Right cardiac atrium (tissue), 5 donors: ENCODE measurements at regions not wholly inside any gene's neighbourhood (a gene's known extent, or its start where the extent isn't known, plus 50 kb on each side); places are given as distances from the start of the nearest gene placed in this dataset.
A peak's percentile ranks its signal among the peaks of the same experiment; 100 is the strongest.

Source experiments
- ATAC-seq, 2 donors: fragments of 200-7000 bp; cut with Tn5 transposase; one replicate each; pipeline versions ENCODE4 v1.8.0 to v1.9.1; 2020; ENCODE audit warnings: moderate library complexity in 2 of 2, mild to moderate bottlenecking in 1 of 2
- DNase-seq, 3 donors: peaks; one replicate each; pipeline ENCODE4 v3.0.0-alpha.2; 2020
- H3K27ac ChIP-seq: one replicate; pipeline ENCODE4 v1.5.1; 2013; ENCODE audit warnings: mild to moderate bottlenecking, low read length, control low read depth, moderate library complexity
- H3K27me3 ChIP-seq: one replicate; pipeline ENCODE4 v1.6.1; 2013; ENCODE audit not compliant: control insufficient read depth, insufficient read depth
- H3K4me1 ChIP-seq: one replicate; pipeline ENCODE4 v1.6.1; 2013; ENCODE audit warnings: low read length; ENCODE audit not compliant: control insufficient read depth, insufficient read depth
- H3K4me3 ChIP-seq: one replicate; pipeline ENCODE4 v1.5.1; 2013; ENCODE audit warnings: low read length, control low read depth
- H3K9me3 ChIP-seq: one replicate; pipeline ENCODE4 v1.6.1; 2013; ENCODE audit warnings: low read length; ENCODE audit not compliant: control insufficient read depth
- WGBS: extraction: QIAGEN DNeasy Blood & Tissue Kit; methylation state at CpG from one replicate; pipeline ENCODE4 v1.1.7; 2013; 5-methylcytosine and 5-hydroxymethylcytosine counted together
- intact Hi-C, 4 donors: fragments of 100-400 bp; cut with DNase I; formaldehyde crosslinking; loops; one replicate each; pipeline versions ENCODE4 v1.11.0 to v1.14.0; 2022 to 2023
- donor health status: healthy with polysubstance abuse.
- donor health status: DM: no; HTN: yes; CAD: no.
- donor health status: DM: no; HTN: no; CAD: no.
- donor health status: DM: no; HTN: yes; CAD: no; lungs with severe emphysema.
- donor health status: DM: yes; HTN: yes; CAD: no.

DNA sequence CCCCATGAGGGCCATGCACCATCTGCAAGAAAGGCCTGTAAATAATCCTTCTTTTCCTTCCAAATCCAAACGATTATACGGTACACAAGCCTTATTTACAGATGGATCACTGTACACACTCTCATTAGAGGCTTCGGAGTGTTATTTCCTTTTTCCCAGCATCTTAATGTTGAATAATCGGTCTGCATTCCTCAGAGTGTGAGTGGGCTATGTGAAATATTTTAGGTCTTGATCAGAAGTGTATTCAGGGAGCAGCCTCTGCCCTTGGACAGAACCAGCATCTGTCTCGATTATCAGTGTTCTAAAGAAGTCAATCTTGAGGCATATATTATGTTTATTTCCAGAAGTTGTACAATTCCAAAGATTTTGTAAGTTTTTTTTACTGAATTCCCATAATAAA, 340.6 kb downstream of the SEC23A start:
- H3K4me1 ChIP-seq: no peaks in the 10 kb centered on the region
- 68% methylated on average over 5 of the region's 5 CpGs for WGBS
- no peak for ATAC-seq
- DNase-seq: no peak
- no peak overlapping the region for H3K27ac ChIP-seq
- H3K27me3 ChIP-seq: no peaks in the 10 kb centered on the region
- H3K4me3 ChIP-seq: no peak overlapping the region
- intact Hi-C loops: no loop called here
- no peaks in the 10 kb centered on the region for H3K9me3 ChIP-seq

DNA sequence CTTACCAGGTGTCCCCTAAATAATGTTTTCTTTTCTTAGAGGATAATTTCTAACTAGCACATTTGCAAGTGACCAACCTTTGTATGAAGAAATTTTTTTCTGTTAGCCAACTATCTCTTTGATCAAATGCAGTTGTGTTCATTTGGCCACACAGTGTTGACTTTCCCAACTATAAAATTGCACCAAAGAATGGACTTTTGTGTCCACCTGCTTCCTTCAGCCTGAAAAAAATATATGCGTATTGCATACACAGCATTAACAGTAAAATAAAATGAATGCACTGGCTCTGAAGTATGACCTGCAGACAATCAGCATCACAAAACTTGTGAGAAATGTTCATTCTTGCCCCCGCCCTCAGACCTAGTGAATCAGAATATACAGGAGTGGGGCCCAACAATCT, 342.0 kb downstream of the SEC23A start:
- no peak overlapping the region for H3K27ac ChIP-seq
- intact Hi-C loops: no loop called here
- ATAC-seq (no peak), DNase-seq (no peak)
- no peaks in the 10 kb centered on the region for H3K27me3 ChIP-seq
- no peaks in the 10 kb centered on the region for H3K4me1 ChIP-seq
- WGBS: 90% methylated on average over 2 of the region's 2 CpGs
- no peaks in the 10 kb centered on the region for H3K9me3 ChIP-seq
- H3K4me3 ChIP-seq: no peak overlapping the region

DNA sequence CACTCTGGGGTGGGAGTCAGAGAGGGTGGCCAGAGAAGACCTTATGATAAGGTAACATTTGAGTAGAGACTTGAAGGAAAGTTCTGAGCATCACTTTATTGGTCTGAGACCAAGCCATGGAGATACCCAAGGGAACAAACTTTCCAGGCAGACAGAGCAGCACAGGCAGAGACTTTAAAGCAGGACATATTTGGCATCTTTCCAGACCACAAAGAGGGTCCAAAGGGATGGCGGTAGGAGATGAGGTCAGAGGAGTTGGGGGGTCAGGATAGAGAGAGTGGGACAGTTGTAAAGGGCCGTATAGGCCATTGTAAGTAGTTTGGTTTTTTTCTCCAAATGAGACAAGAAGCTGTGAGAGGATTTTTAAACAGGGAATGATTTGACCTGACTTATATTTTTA, 344.4 kb downstream of the SEC23A start:
- H3K4me1 ChIP-seq: no peaks in the 10 kb centered on the region
- ATAC-seq (no peak), DNase-seq (no peak)
- no peak overlapping the region for H3K4me3 ChIP-seq
- no peak overlapping the region for H3K27ac ChIP-seq
- H3K27me3 ChIP-seq: no peaks in the 10 kb centered on the region
- intact Hi-C loops: no loop called here
- WGBS: 45% methylated on average over 2 of the region's 2 CpGs
- H3K9me3 ChIP-seq: no peaks in the 10 kb centered on the region

DNA sequence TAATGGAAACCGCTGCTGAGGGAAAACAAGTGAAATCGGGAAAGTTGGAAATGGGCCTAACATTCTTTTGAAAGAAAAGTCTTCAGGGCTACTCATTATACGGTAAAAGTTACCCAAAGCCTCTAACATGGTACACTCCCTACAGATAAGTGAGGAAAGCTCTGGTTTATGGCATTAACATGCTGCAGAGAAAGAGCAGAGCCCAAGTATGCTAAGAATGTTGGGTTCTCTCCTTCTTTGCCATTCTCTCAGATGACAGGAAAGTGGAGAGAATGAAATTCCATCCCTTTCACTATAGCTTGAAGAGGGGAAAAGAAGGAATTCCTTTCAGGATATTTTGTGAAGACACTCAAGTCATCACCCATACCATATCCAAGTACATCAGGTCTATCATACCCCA, 348.0 kb downstream of the SEC23A start:
- Histone ChIP-seq H3K9me3 (no peaks in the 10 kb centered on the region), H3K4me1 (no peaks in the 10 kb centered on the region), H3K27me3 (no peaks in the 10 kb centered on the region), H3K27ac (no peak overlapping the region), H3K4me3 (no peak overlapping the region)
- no peak for ATAC-seq
- no peak for DNase-seq
- 36% methylated on average over 3 of the region's 3 CpGs for WGBS
- intact Hi-C loops: no loop called here

DNA sequence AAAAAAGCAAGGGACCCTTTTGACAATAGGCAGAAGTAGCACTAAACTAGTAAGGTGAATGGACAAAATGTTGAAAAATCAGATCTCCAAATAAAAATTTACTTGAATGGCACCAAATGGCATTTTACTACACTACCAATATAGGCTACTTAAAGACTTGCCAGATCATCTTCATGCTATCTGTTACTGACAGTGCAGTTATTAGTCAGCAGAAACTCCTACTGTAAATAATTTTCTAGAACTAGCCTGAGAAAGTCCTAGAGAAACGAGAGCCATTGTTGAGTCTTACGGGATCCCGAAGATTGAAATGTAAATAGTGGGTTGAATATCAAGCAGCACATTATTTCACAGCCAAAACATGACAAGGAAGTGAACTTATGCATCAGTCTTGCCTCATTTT, 350.3 kb downstream of the SEC23A start:
- H3K27ac ChIP-seq: no peak overlapping the region
- no peaks in the 10 kb centered on the region for H3K9me3 ChIP-seq
- DNase-seq: no peak
- intact Hi-C loops: no loop called here
- ATAC-seq: no peak
- no peaks in the 10 kb centered on the region for H3K4me1 ChIP-seq
- H3K4me3 ChIP-seq: no peak overlapping the region
- no peaks in the 10 kb centered on the region for H3K27me3 ChIP-seq
- 89% methylated on average over 3 of the region's 3 CpGs for WGBS

DNA sequence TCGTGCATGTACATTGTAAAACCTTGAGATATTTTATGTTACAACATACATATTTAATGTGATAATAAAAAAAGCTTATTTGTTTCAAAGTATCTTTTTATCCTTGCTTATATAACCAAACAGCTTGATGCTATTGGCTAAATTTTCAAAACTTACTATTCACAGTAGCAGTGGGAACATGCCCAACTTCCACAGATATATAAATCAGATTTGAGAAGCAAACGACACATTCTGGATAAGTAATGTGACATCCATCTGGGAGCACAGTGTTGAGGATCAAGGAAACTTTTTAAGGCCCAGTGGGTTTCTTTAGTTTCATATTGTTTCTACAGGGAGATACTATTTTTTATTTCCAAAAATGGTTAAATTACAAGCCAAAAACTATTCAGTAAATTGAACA, 350.7 kb downstream of the SEC23A start:
- intact Hi-C loops: no loop called here
- no peak for DNase-seq
- 76% methylated on average over 2 of the region's 2 CpGs for WGBS
- ATAC-seq: no peak
- Histone ChIP-seq H3K4me1 (no peaks in the 10 kb centered on the region), H3K27ac (no peak overlapping the region), H3K4me3 (no peak overlapping the region), H3K27me3 (no peaks in the 10 kb centered on the region), H3K9me3 (no peaks in the 10 kb centered on the region)

DNA sequence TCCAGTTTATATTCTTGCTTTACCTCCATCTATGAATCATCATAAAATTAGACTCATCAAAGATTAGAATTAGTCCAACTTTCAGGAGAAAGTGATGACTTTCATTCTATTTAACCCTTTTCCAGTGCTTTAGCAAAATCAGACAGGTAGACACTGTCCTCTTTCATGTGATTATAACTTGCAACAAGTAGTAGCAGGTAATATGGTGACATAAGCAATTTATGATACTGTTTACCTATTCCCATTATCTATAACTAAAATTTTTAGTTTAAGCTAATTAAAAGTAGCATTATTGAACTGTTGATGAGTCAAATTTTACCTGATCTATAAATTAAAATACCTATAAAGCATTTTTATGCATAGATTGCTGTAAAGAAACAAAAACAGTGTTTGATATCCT, 351.6 kb downstream of the SEC23A start:
- H3K27ac ChIP-seq: no peak overlapping the region
- DNase-seq (no peak), ATAC-seq (no peak)
- H3K4me3 ChIP-seq: no peak overlapping the region
- intact Hi-C loops: no loop called here
- no peaks in the 10 kb centered on the region for H3K27me3 ChIP-seq
- no peaks in the 10 kb centered on the region for H3K4me1 ChIP-seq
- no peaks in the 10 kb centered on the region for H3K9me3 ChIP-seq

DNA sequence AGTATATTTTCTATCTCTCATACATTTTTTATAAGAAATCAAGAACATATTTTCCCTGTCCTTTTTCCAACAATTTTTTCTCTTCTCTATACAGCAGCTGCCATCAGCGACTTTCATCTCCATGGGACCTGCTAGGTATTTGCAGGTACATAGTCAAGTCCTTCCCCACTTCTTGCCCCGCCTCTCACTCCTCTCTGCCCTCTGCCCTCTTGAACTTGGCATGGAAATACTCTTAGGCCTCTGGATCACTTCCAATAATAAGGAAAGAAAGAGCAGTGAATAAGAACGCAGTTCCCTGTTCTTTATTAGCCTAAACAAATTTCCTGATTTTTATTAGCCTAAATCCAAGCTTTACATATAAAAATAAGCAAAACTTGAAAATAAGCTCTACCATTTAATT, 353.1 kb downstream of the SEC23A start:
- no peaks in the 10 kb centered on the region for H3K4me1 ChIP-seq
- no peaks in the 10 kb centered on the region for H3K9me3 ChIP-seq
- no peak overlapping the region for H3K27ac ChIP-seq
- H3K27me3 ChIP-seq: no peaks in the 10 kb centered on the region
- H3K4me3 ChIP-seq: no peak overlapping the region
- intact Hi-C loops: no loop called here
- no peak for DNase-seq
- 81% methylated on average over 3 of the region's 3 CpGs for WGBS
- no peak for ATAC-seq

DNA sequence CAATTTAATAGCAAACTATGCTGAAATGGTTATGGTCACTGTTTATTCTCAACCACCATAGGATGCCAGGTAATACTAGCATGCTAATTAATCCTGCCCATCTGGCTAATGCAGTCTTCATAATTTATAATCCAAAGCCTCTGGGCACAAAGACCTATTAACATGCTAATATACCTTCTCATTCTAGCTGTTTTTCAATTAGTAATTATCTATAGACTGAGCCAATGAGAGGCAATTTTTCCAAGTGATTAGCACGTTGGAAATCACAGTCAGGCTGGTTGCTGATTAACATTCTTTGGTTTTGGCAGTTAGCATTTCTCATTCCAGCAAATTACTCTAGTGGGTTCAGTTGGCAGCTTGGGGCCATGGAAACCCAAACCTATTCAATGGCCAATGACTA, 357.2 kb downstream of the SEC23A start:
- no peak overlapping the region for H3K27ac ChIP-seq
- intact Hi-C loops: no loop called here
- no peaks in the 10 kb centered on the region for H3K9me3 ChIP-seq
- H3K27me3 ChIP-seq: no peaks in the 10 kb centered on the region
- DNase-seq: no peak
- WGBS: 40% methylated on average over 1 of the region's 1 CpG
- ATAC-seq: no peak
- no peaks in the 10 kb centered on the region for H3K4me1 ChIP-seq
- no peak overlapping the region for H3K4me3 ChIP-seq

DNA sequence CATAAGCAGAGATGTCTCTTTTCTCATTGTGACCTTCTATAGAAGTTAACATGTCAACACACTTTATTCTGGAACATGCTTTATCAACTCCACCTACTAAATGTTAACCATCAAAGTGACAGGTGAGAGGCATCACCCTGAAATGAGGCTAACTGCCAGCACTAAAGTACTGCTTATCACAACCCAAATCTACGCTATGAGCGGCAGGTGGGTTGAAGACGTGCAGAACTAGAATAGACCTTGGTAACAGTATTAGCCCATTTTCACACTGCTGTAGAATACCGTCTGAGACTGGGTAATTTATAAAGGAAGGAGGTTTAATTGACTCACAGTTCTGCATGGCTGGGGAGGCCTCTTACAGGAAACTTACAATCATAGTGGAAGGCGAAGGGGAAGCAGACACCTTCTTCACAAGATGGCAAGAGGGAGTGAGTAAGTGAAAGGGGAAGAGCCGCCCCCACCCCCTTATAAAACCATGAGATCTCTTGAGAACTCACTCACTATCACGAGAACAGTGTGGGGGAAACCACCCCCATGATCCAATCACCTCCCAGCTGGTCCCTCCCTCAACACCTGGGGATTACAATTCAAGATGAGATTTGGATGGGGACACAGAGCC, 359.0 kb downstream of the SEC23A start:
- Histone ChIP-seq H3K4me3 (no peak overlapping the region), H3K9me3 (no peaks in the 10 kb centered on the region), H3K27me3 (no peaks in the 10 kb centered on the region), H3K27ac (no peak overlapping the region), H3K4me1 (no peaks in the 10 kb centered on the region)
- ATAC-seq (no peak), DNase-seq (no peak)
- WGBS: 83% methylated on average over 7 of the region's 7 CpGs
- intact Hi-C loops: no loop called here

DNA sequence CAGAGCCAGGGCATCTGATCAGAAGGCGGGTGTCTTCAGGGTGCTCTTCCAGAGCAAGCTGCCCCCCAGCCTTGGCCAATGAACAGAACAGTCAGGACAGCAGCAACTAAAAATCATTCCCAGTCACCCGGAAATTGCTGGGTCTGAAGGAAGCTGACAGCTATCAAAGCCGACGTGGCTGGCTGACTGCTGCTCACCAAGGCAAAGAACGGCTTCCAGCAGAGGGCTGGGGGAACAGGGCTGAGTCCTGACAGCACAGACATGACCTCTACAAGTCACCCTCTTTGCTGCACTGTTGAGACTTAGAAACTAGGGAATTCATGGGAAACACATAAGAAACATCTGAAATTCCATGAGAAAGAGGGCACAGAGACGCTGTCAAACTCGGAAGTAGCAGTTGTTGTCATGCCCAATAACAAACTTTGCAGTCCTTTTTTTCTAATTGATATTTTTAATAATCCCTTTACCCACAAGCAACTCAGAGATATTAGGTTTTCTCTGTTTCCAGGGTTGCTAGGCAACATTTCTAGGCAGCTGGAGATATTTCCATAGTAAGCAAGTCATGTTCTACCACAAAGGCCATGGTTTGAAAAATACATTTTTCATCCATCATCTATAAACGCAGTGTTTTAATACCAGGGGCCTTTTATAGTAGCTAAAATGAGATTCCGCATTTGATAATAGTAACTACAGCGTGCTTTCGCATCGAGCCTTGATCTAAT, 365.2 kb downstream of the SEC23A start:
- H3K4me3 ChIP-seq: no peak overlapping the region
- intact Hi-C loops: no loop called here
- ATAC-seq (no peak), DNase-seq (peak in 1 of 3 donors; percentile 16)
- no peaks in the 10 kb centered on the region for H3K9me3 ChIP-seq
- 61% methylated on average over 12 of the region's 12 CpGs for WGBS
- no peak overlapping the region for H3K27ac ChIP-seq
- H3K27me3 ChIP-seq: no peaks in the 10 kb centered on the region
- H3K4me1 ChIP-seq: peaks cover 2% of the 10 kb centered on the region

DNA sequence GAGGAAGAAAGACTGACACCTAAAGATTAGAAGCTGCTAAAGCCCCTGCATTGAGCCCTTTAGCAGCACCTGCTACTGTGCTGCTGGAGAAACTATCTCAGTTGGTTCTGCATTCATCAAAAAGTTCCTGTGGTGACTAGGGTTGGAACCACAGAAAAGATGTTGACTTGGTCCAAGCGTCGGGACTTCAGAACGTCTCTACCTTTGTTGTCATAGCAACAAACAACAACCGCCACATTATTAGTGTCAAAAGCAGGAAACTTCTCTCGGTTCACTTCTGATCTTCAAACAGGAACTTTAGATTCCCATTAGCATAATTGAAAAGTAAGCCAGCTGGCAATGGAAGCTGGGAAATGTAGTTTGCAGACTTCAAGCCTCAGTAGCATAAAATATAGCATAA, 368.0 kb downstream of the SEC23A start:
- Histone ChIP-seq H3K4me3 (no peak overlapping the region), H3K27ac (no peak overlapping the region), H3K4me1 (peaks cover 2% of the 10 kb centered on the region), H3K9me3 (no peaks in the 10 kb centered on the region), H3K27me3 (no peaks in the 10 kb centered on the region)
- DNase-seq (no peak), ATAC-seq (no peak)
- 66% methylated on average over 5 of the region's 5 CpGs for WGBS
- intact Hi-C loops: no loop called here
